NOMO-1 treated with DMSO at 0.1 percent for 48 hours (cell line): ENCODE measurements at regions not wholly inside any gene's neighbourhood (a gene's known extent, or its start where the extent isn't known, plus 50 kb on each side); places are given as distances from the start of the nearest gene placed in this dataset.

Experiments used
- DNase-seq: peaks from one replicate; lab custom pipeline; 2025; ENCODE audit not compliant: unreplicated experiment; lab: John Stamatoyannopoulos, UW

- no peak for DNase-seq
Measured at GRCh38 chr3:103926936-103927335, 1439.8 kb upstream of the ALCAM start.

- DNase-seq: no peak
Measured at GRCh38 chr3:103927896-103928295, 1438.8 kb upstream of the ALCAM start.

GRCh38 chr3:103937094-103937493, 1429.6 kb upstream of the ALCAM start:
- no peak for DNase-seq

- no peak for DNase-seq
Measured at GRCh38 chr3:103947062-103947461, 1419.6 kb upstream of the ALCAM start.

GRCh38 chr3:103949693-103950092, 1417.0 kb upstream of the ALCAM start:
- DNase-seq: no peak

GRCh38 chr3:103950676-103951075, 1416.0 kb upstream of the ALCAM start:
- no peak for DNase-seq

GRCh38 chr3:103953796-103954195, 1412.9 kb upstream of the ALCAM start:
- no peak for DNase-seq

GRCh38 chr3:103960819-103961218, 1405.9 kb upstream of the ALCAM start:
- no peak for DNase-seq

- DNase-seq: no peak
Measured at GRCh38 chr3:103963599-103963998, 1403.1 kb upstream of the ALCAM start.

- DNase-seq: no peak
Measured at GRCh38 chr3:103965764-103966163, 1400.9 kb upstream of the ALCAM start.

- DNase-seq: no peak
Measured at GRCh38 chr3:103966749-103967148, 1400.0 kb upstream of the ALCAM start.

- DNase-seq: no peak
Measured at GRCh38 chr3:103968131-103968530, 1398.6 kb upstream of the ALCAM start.

GRCh38 chr3:103968751-103969150, 1398.0 kb upstream of the ALCAM start:
- peak; percentile 7 for DNase-seq

- no peak for DNase-seq
Measured at GRCh38 chr3:103976931-103977339, 1389.8 kb upstream of the ALCAM start.

GRCh38 chr3:103977417-103977816, 1389.3 kb upstream of the ALCAM start:
- no peak for DNase-seq

- DNase-seq: peak; percentile 14
Measured at GRCh38 chr3:103991461-103992115, 1375.1 kb upstream of the ALCAM start.

GRCh38 chr3:103992469-103992868, 1374.2 kb upstream of the ALCAM start:
- DNase-seq: no peak

GRCh38 chr3:104004956-104005355, 1361.8 kb upstream of the ALCAM start:
- DNase-seq: no peak

GRCh38 chr3:104005815-104006214, 1360.9 kb upstream of the ALCAM start:
- DNase-seq: no peak

- DNase-seq: no peak
Measured at GRCh38 chr3:104018541-104018940, 1348.2 kb upstream of the ALCAM start.

- no peak for DNase-seq
Measured at GRCh38 chr3:104031598-104031997, 1335.1 kb upstream of the ALCAM start.

GRCh38 chr3:104032283-104032682, 1334.4 kb upstream of the ALCAM start:
- no peak for DNase-seq

GRCh38 chr3:104040896-104041295, 1325.8 kb upstream of the ALCAM start:
- DNase-seq: peak; percentile 87
